Astrocyte of the cerebellum (primary cell): ENCODE measurements at regions not wholly inside any gene's neighbourhood (a gene's known extent, or its start where the extent isn't known, plus 50 kb on each side); places are given as distances from the start of the nearest gene placed in this dataset.

Experiments
- DNase-seq: peaks from one replicate; pipeline ENCODE4 v3.0.0-alpha.2; 2011; ENCODE audit warnings: low read depth
- H3K4me3 ChIP-seq: 2 replicates; pipeline ENCODE4 v1.5.1; 2011; ENCODE audit warnings: mild to moderate bottlenecking, low read depth, low read length, moderate library complexity
- CTCF ChIP-seq: IDR thresholded peaks from 2 replicates; pipeline ENCODE4 v1.5.1; 2012; ENCODE audit warnings: low read length, low read depth, moderate library complexity, mild to moderate bottlenecking; ENCODE audit errors: missing control alignments
- in situ Hi-C: cut with HindIII; loops from 2 replicates; pipeline ENCODE4 v1.10.0; 2017; ENCODE audit warnings: low sequenced_read_pairs

GRCh38 chr7:26049081-26049480 lies 102.9 kb upstream of the NFE2L3 start:
- in situ Hi-C loops = no loop called here
- DNase-seq = no peak
- TF ChIP-seq CTCF = no peak
- no peak overlapping the region for H3K4me3 ChIP-seq

- TF ChIP-seq CTCF = no peak
- in situ Hi-C loops = no loop called here
- DNase-seq = no peak
- no peak overlapping the region for H3K4me3 ChIP-seq
Measured at GRCh38 chr7:26051021-26051420, 101.0 kb upstream of the NFE2L3 start.

DNA sequence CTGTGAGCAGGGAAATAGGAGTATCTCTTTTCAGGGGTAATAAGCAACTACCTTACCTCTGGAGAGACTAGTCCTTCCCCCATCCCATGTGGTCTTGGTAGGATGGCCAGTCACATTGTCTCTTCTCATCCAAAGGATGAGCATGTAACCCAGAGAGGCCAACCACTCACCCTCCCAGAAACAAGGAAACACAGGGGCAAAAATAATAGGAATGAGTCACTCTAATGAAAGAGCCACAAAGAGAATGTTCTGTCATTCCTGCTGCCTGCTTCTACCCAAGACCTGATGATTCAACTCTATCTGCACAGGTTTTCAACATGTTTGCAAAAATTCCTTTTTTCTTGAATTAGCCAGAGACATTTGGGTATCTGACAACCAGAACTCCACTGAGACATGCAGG lies 99.3 kb upstream of the NFE2L3 start:
- in situ Hi-C loops = no loop called here
- DNase-seq = no peak
- TF ChIP-seq CTCF = no peak
- no peak overlapping the region for H3K4me3 ChIP-seq

DNA sequence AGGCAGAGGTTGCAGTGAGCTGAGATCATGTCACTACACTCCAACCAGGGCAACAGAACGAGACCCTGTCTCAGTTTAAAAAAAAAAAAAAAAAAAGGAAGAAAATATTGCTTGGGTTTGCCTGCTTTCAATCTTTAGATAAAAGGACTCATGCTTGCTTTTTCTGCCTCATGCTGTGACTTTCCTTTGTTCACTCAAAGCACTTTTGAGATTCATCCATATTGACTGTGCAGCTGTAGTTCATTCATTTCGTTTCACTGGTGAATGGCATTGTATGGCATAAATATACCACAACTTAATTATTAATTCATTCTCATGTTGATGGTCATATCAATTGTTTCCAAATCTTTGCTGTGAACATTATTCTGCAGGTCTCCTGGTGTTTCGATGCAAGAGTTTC lies 97.6 kb upstream of the NFE2L3 start:
- no peak for TF ChIP-seq CTCF
- in situ Hi-C loops = no loop called here
- H3K4me3 ChIP-seq = no peak overlapping the region

GRCh38 chr7:26055241-26055640 lies 96.8 kb upstream of the NFE2L3 start:
- in situ Hi-C loops = no loop called here
- TF ChIP-seq CTCF = no peak
- H3K4me3 ChIP-seq = no peak overlapping the region
- DNase-seq = no peak

More for the DNA sequence above, 97.6 kb upstream of the NFE2L3 start:
- no peak for DNase-seq

- no peak for DNase-seq
- in situ Hi-C loops = no loop called here
- H3K4me3 ChIP-seq = no peak overlapping the region
- no peak for TF ChIP-seq CTCF
Measured at GRCh38 chr7:26060733-26061677, 91.0 kb upstream of the NFE2L3 start.
